Inflammatory macrophage treated with lipopolysaccharide for 4 hours (primary cell): ENCODE measurements at regions not wholly inside any gene's neighbourhood (a gene's known extent, or its start where the extent isn't known, plus 50 kb on each side); places are given as distances from the start of the nearest gene placed in this dataset.
A peak's percentile ranks its signal among the peaks of the same experiment; 100 is the strongest.

Source experiments
- DNase-seq: peaks from one replicate; pipeline ENCODE4 v3.0.0-alpha.2; 2020

GRCh38 chr12:131530041-131530332 lies 180.9 kb upstream of the SFSWAP start:
- DNase-seq, result no peak

GRCh38 chr12:131530422-131530821 lies 180.5 kb upstream of the SFSWAP start:
- DNase-seq, result no peak

- DNase-seq, result no peak
Measured at GRCh38 chr12:131533139-131533538, 177.8 kb upstream of the SFSWAP start.

GRCh38 chr12:131535779-131536178 lies 175.1 kb upstream of the SFSWAP start:
- DNase-seq, result no peak

GRCh38 chr12:131536337-131536736 lies 174.6 kb upstream of the SFSWAP start:
- no peak for DNase-seq

GRCh38 chr12:131536766-131537165 lies 174.1 kb upstream of the SFSWAP start:
- DNase-seq, result no peak

GRCh38 chr12:131537267-131537958 lies 173.5 kb upstream of the SFSWAP start:
- no peak for DNase-seq

GRCh38 chr12:131539381-131539780 lies 171.5 kb upstream of the SFSWAP start:
- DNase-seq, result no peak

GRCh38 chr12:131540138-131540623 lies 170.7 kb upstream of the SFSWAP start:
- no peak for DNase-seq

GRCh38 chr12:131541512-131541911 lies 169.4 kb upstream of the SFSWAP start:
- peak; percentile 39 for DNase-seq

GRCh38 chr12:131542351-131542750 lies 168.5 kb upstream of the SFSWAP start:
- DNase-seq, result no peak

- no peak for DNase-seq
Measured at GRCh38 chr12:131543040-131543439, 167.8 kb upstream of the SFSWAP start.

GRCh38 chr12:131547555-131547954 lies 163.3 kb upstream of the SFSWAP start:
- no peak for DNase-seq

GRCh38 chr12:131550121-131550520 lies 160.8 kb upstream of the SFSWAP start:
- DNase-seq, result peak; percentile 15

- DNase-seq, result no peak
Measured at GRCh38 chr12:131551675-131552491, 159.0 kb upstream of the SFSWAP start.

- no peak for DNase-seq
Measured at GRCh38 chr12:131552492-131552863, 158.4 kb upstream of the SFSWAP start.

GRCh38 chr12:131553096-131553777 lies 157.7 kb upstream of the SFSWAP start:
- DNase-seq, result no peak

- no peak for DNase-seq
Measured at GRCh38 chr12:131555197-131555846, 155.6 kb upstream of the SFSWAP start.

- no peak for DNase-seq
Measured at GRCh38 chr12:131555866-131556265, 155.0 kb upstream of the SFSWAP start.

GRCh38 chr12:131557078-131557709 lies 153.7 kb upstream of the SFSWAP start:
- DNase-seq, result no peak

GRCh38 chr12:131559517-131560516 lies 151.1 kb upstream of the SFSWAP start:
- no peak for DNase-seq

GRCh38 chr12:131561051-131561450 lies 149.8 kb upstream of the SFSWAP start:
- no peak for DNase-seq
